Muscle of leg (tissue), 3 donors: ENCODE measurements at regions not wholly inside any gene's neighbourhood (a gene's known extent, or its start where the extent isn't known, plus 50 kb on each side); places are given as distances from the start of the nearest gene placed in this dataset.
"Not testable (repeated sequence)": the region's sequence is repeated elsewhere in the genome, so short reads cannot be mapped to it uniquely, and the experiment has no call there.

Experiments
- DNase-seq: peaks from one replicate; pipeline ENCODE4 v3.0.0; 2013
- H3K27ac ChIP-seq: one replicate; pipeline ENCODE4 v1.5.1; 2013; ENCODE audit warnings: mild to moderate bottlenecking, low read length, control low read depth
- H3K27me3 ChIP-seq: one replicate; pipeline ENCODE4 v1.6.1; 2013; ENCODE audit warnings: low read length; ENCODE audit not compliant: control insufficient read depth, insufficient read depth
- H3K36me3 ChIP-seq: one replicate; pipeline ENCODE4 v1.6.1; 2013; ENCODE audit warnings: low read length; ENCODE audit not compliant: control insufficient read depth, insufficient read depth
- H3K4me1 ChIP-seq: one replicate; pipeline ENCODE4 v1.6.1; 2013; ENCODE audit warnings: low read length; ENCODE audit not compliant: control insufficient read depth, insufficient read depth
- H3K4me3 ChIP-seq: one replicate; pipeline ENCODE4 v1.5.1; 2013; ENCODE audit warnings: low read length, control low read depth
- H3K9me3 ChIP-seq: replicated peaks from 2 replicates; pipeline ENCODE4 v1.6.1; 2013; ENCODE audit warnings: low read depth, low read length; ENCODE audit not compliant: control insufficient read depth
- WGBS: methylation state at CpG from one replicate; pipeline ENCODE4 v1.1.5; 2013; ENCODE audit warnings: missing lambda C conversion rate; ENCODE audit not compliant: insufficient coverage; 5-methylcytosine and 5-hydroxymethylcytosine counted together

- 97% methylated on average over 10 of the region's 19 CpGs for WGBS
- not testable (repeated sequence) for H3K4me1 ChIP-seq, H3K4me3 ChIP-seq, H3K36me3 ChIP-seq, DNase-seq, H3K27ac ChIP-seq, H3K27me3 ChIP-seq, H3K9me3 ChIP-seq
Measured at GRCh38 chr2:66632882-66633281, 198.0 kb downstream of the MEIS1 start.

GRCh38 chr2:66633631-66634030, 198.7 kb downstream of the MEIS1 start:
- H3K4me3 ChIP-seq: no peak overlapping the region
- H3K4me1 ChIP-seq: no peaks in the 10 kb centered on the region
- peak; percentile 14 for DNase-seq
- H3K27ac ChIP-seq: no peak overlapping the region
- no peaks in the 10 kb centered on the region for H3K36me3 ChIP-seq
- WGBS: 65% methylated on average over 2 of the region's 3 CpGs
- H3K9me3 ChIP-seq: peaks cover 2% of the 10 kb centered on the region
- no peaks in the 10 kb centered on the region for H3K27me3 ChIP-seq

- no peaks in the 10 kb centered on the region for H3K27me3 ChIP-seq
- no peak overlapping the region for H3K27ac ChIP-seq
- H3K4me1 ChIP-seq: no peaks in the 10 kb centered on the region
- H3K4me3 ChIP-seq: no peak overlapping the region
- no peak for DNase-seq
- H3K9me3 ChIP-seq: peaks cover 2% of the 10 kb centered on the region
- no peaks in the 10 kb centered on the region for H3K36me3 ChIP-seq
Measured at GRCh38 chr2:66634784-66635183, 199.9 kb downstream of the MEIS1 start.

GRCh38 chr2:66641685-66642084, 206.8 kb downstream of the MEIS1 start:
- Histone ChIP-seq H3K9me3 (no peaks in the 10 kb centered on the region), H3K4me3 (no peak overlapping the region), H3K36me3 (no peaks in the 10 kb centered on the region), H3K27me3 (no peaks in the 10 kb centered on the region), H3K27ac (no peak overlapping the region), H3K4me1 (no peaks in the 10 kb centered on the region)
- DNase-seq: no peak
- 94% methylated on average over 3 of the region's 6 CpGs for WGBS

- not testable (repeated sequence) for H3K4me1 ChIP-seq, H3K4me3 ChIP-seq, H3K36me3 ChIP-seq, H3K9me3 ChIP-seq, DNase-seq, H3K27ac ChIP-seq, H3K27me3 ChIP-seq
- 59% methylated on average over 12 of the region's 12 CpGs for WGBS
Measured at GRCh38 chr2:66648081-66648480, 213.2 kb downstream of the MEIS1 start.

- Histone ChIP-seq H3K4me1 (no peaks in the 10 kb centered on the region), H3K9me3 (no peaks in the 10 kb centered on the region), H3K36me3 (no peaks in the 10 kb centered on the region), H3K27ac (no peak overlapping the region), H3K27me3 (no peaks in the 10 kb centered on the region), H3K4me3 (no peak overlapping the region)
- WGBS: 38% methylated on average over 3 of the region's 4 CpGs
- DNase-seq: no peak
Measured at GRCh38 chr2:66649006-66649405, 214.1 kb downstream of the MEIS1 start.

- H3K27me3 ChIP-seq: no peaks in the 10 kb centered on the region
- no peak overlapping the region for H3K4me3 ChIP-seq
- no peak for DNase-seq
- H3K27ac ChIP-seq: no peak overlapping the region
- H3K36me3 ChIP-seq: no peaks in the 10 kb centered on the region
- H3K9me3 ChIP-seq: no peaks in the 10 kb centered on the region
- no peaks in the 10 kb centered on the region for H3K4me1 ChIP-seq
Measured at GRCh38 chr2:66651295-66651694, 216.4 kb downstream of the MEIS1 start.

- no peak overlapping the region for H3K4me3 ChIP-seq
- no peak overlapping the region for H3K27ac ChIP-seq
- H3K27me3 ChIP-seq: no peaks in the 10 kb centered on the region
- H3K9me3 ChIP-seq: peaks cover 6% of the 10 kb centered on the region
- H3K36me3 ChIP-seq: no peaks in the 10 kb centered on the region
- no peaks in the 10 kb centered on the region for H3K4me1 ChIP-seq
- DNase-seq: no peak
Measured at GRCh38 chr2:66660804-66661203, 225.9 kb downstream of the MEIS1 start.

GRCh38 chr2:66661253-66662173, 226.6 kb downstream of the MEIS1 start:
- Histone ChIP-seq H3K4me1 (no peaks in the 10 kb centered on the region), H3K4me3 (no peak overlapping the region), H3K9me3 (peaks cover 6% of the 10 kb centered on the region), H3K36me3 (no peaks in the 10 kb centered on the region), H3K27ac (no peak overlapping the region), H3K27me3 (no peaks in the 10 kb centered on the region)
- 82% methylated on average over 10 of the region's 10 CpGs for WGBS
- DNase-seq: no peak

- Histone ChIP-seq H3K27ac (no peak overlapping the region), H3K4me1 (no peaks in the 10 kb centered on the region), H3K4me3 (no peak overlapping the region), H3K27me3 (no peaks in the 10 kb centered on the region), H3K36me3 (no peaks in the 10 kb centered on the region), H3K9me3 (no peaks in the 10 kb centered on the region)
- no peak for DNase-seq
- 83% methylated on average over 4 of the region's 5 CpGs for WGBS
Measured at GRCh38 chr2:66665124-66665984, 230.4 kb downstream of the MEIS1 start.
